DND-41 (cell line): ENCODE measurements at regions not wholly inside any gene's neighbourhood (a gene's known extent, or its start where the extent isn't known, plus 50 kb on each side); places are given as distances from the start of the nearest gene placed in this dataset.

ENCODE experiments used
- ATAC-seq: fragments of 200-7000 bp; cut with Tn5 transposase; 3 replicates; pipeline ENCODE4 v1.9.1; 2021; ENCODE audit warnings: low read depth; ENCODE audit not compliant: insufficient read depth
- DNase-seq: peaks from one replicate; pipeline ENCODE4 v3.0.0-alpha.2; 2020
- H2AFZ ChIP-seq: 2 replicates; pipeline ENCODE4 v1.6.0; 2012; ENCODE audit warnings: low read depth, low read length
- H3K27ac ChIP-seq: 2 replicates; pipeline ENCODE4 v1.5.1; 2012; ENCODE audit warnings: low read length, inconsistent platforms
- H3K27me3 ChIP-seq: fragments of 200-600 bp; sonication (generic); 2 replicates; pipeline ENCODE4 v1.6.0; 2012; ENCODE audit warnings: low read length, mild to moderate bottlenecking, inconsistent platforms; ENCODE audit not compliant: insufficient read depth, poor library complexity
- H3K36me3 ChIP-seq: 2 replicates; pipeline ENCODE4 v1.5.1; 2012; ENCODE audit warnings: low read length, inconsistent platforms; ENCODE audit not compliant: insufficient read depth
- H3K4me1 ChIP-seq: 2 replicates; pipeline ENCODE4 v1.5.1; 2012; ENCODE audit warnings: mild to moderate bottlenecking, low read length; ENCODE audit not compliant: insufficient read depth
- H3K4me2 ChIP-seq: 2 replicates; pipeline ENCODE4 v1.6.0; 2012; ENCODE audit warnings: mild to moderate bottlenecking, moderate library complexity, low read length, inconsistent platforms; ENCODE audit not compliant: insufficient read depth
- H3K4me3 ChIP-seq, 2 experiments: fragments of 200-600 bp in 1 of 2; shearing (Covaris generic) in 1 of 2; 2 replicates each; pipeline ENCODE4 v1.5.1; 2012 to 2016; ENCODE audit warnings: inconsistent platforms in 2 of 2, low read length in 2 of 2, mild to moderate bottlenecking in 2 of 2, low read depth in 1 of 2, moderate library complexity in 1 of 2
- H3K79me2 ChIP-seq: 2 replicates; pipeline ENCODE4 v1.6.0; 2012; ENCODE audit warnings: low read length, inconsistent platforms; ENCODE audit not compliant: insufficient read depth
- H3K9ac ChIP-seq: 2 replicates; pipeline ENCODE4 v1.6.0; 2012; ENCODE audit warnings: low read depth, mild to moderate bottlenecking, inconsistent platforms, low read length, moderate library complexity
- H3K9me3 ChIP-seq: 2 replicates; pipeline ENCODE4 v1.5.1; 2012; ENCODE audit warnings: low read length, moderate library complexity, mild to moderate bottlenecking, inconsistent platforms; ENCODE audit not compliant: insufficient read depth, severe bottlenecking
- H4K20me1 ChIP-seq: 2 replicates; pipeline ENCODE4 v1.6.0; 2012; ENCODE audit warnings: low read length; ENCODE audit not compliant: insufficient read depth
- CTCF ChIP-seq: IDR thresholded peaks from 2 replicates; pipeline ENCODE4 v1.5.1; 2012; ENCODE audit warnings: borderline replicate concordance, low read length, moderate library complexity, mild to moderate bottlenecking; ENCODE audit not compliant: poor library complexity, severe bottlenecking; ENCODE audit errors: extremely low read depth
- EZH2 ChIP-seq: IDR thresholded peaks from 3 replicates; pipeline ENCODE4 v1.6.1; 2012; ENCODE audit warnings: borderline replicate concordance, low read depth, mild to moderate bottlenecking, moderate library complexity, low read length, inconsistent platforms; ENCODE audit not compliant: severe bottlenecking

GRCh38 chr17:63069245-63069644 is 103.2 kb downstream of the TANC2 start:
- Histone ChIP-seq H4K20me1 (0 out of 2 replicates have a peak, but pooled peaks cover 4% of the 10 kb centered on the region), H3K79me2 (no peaks in the 10 kb centered on the region), H3K4me3 (no peak overlapping the region), H3K4me2 (no peak overlapping the region), H3K9me3 (no peaks in the 10 kb centered on the region), H3K27me3 (no peaks in the 10 kb centered on the region), H3K9ac (no peak overlapping the region), H3K36me3 (no peaks in the 10 kb centered on the region), H3K27ac (no peak overlapping the region), H3K4me1 (peaks cover 3% of the 10 kb centered on the region; the same call in 1 of the 2 replicates), H2AFZ (no peak overlapping the region)
- no peak for DNase-seq
- no peak for TF ChIP-seq EZH2
- TF ChIP-seq CTCF: no peak
- ATAC-seq: no peak

- Histone ChIP-seq H3K4me3 (no peak overlapping the region), H3K27me3 (no peaks in the 10 kb centered on the region), H3K9ac (no peak overlapping the region), H3K36me3 (no peaks in the 10 kb centered on the region), H3K27ac (no peak overlapping the region), H3K79me2 (no peaks in the 10 kb centered on the region), H3K4me2 (no peak overlapping the region), H4K20me1 (0 out of 2 replicates have a peak, but pooled peaks cover 4% of the 10 kb centered on the region), H3K4me1 (peaks cover 3% of the 10 kb centered on the region; the same call in 1 of the 2 replicates), H2AFZ (no peak overlapping the region), H3K9me3 (no peaks in the 10 kb centered on the region)
- ATAC-seq (no peak), DNase-seq (no peak)
- no peak for TF ChIP-seq EZH2
- TF ChIP-seq CTCF: no peak
Measured at GRCh38 chr17:63070031-63070430, 104.0 kb downstream of the TANC2 start.

- Histone ChIP-seq H3K79me2 (no peaks in the 10 kb centered on the region), H3K9ac (no peak overlapping the region), H3K4me1 (no peaks in the 10 kb centered on the region), H3K9me3 (no peaks in the 10 kb centered on the region), H3K4me3 (no peak overlapping the region), H3K36me3 (no peaks in the 10 kb centered on the region), H2AFZ (no peak overlapping the region), H3K27ac (no peak overlapping the region), H3K27me3 (no peaks in the 10 kb centered on the region), H4K20me1 (no peaks in the 10 kb centered on the region), H3K4me2 (no peak overlapping the region)
- TF ChIP-seq CTCF (no peak), EZH2 (no peak)
- ATAC-seq: no peak
- no peak for DNase-seq
Measured at GRCh38 chr17:63071797-63072196, 105.8 kb downstream of the TANC2 start.

- DNase-seq: no peak
- no peak overlapping the region for H2AFZ ChIP-seq
- no peak for TF ChIP-seq CTCF
- no peak for TF ChIP-seq EZH2
- no peaks in the 10 kb centered on the region for H3K27me3 ChIP-seq
- no peaks in the 10 kb centered on the region for H4K20me1 ChIP-seq
- H3K27ac ChIP-seq: no peak overlapping the region
- no peaks in the 10 kb centered on the region for H3K9me3 ChIP-seq
- H3K9ac ChIP-seq: no peak overlapping the region
- no peak for ATAC-seq
- no peak overlapping the region for H3K4me2 ChIP-seq
- no peaks in the 10 kb centered on the region for H3K36me3 ChIP-seq
- H3K4me3 ChIP-seq: no peak overlapping the region
- no peaks in the 10 kb centered on the region for H3K4me1 ChIP-seq
- no peaks in the 10 kb centered on the region for H3K79me2 ChIP-seq
Measured at GRCh38 chr17:63075969-63076368, 109.9 kb downstream of the TANC2 start.
